ENCODE measurements at regions not wholly inside any gene's neighbourhood (a gene's known extent, or its start where the extent isn't known, plus 50 kb on each side); places are given as distances from the start of the nearest gene placed in this dataset.

DNA sequence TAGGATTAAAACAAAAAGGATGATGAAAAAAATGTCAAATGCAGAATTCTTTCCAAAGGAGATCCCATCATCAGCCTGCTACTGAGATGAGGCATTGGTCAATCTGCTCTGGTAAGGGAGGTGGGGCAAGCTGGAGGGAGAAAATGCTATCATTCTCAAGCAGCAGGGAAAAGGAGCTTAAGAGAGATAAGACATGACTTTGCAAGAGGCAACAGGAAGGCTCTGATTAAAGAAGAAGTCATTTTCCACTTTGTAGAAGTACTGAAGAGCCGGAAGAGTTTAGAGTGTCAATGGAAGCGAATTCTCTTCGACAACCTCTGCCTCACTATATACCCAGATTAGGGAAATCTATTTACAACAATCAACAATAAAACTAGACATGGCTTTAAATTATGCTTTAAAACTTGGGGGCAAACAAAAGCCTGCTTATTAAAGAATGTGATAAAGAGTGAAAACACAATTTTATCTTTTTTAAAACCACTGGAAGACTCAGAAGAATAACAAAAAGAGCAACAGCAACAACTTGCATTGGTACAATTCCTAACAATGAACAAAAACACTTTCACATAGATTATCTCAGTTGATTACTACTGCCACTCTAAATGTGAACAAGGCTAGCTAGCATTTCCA lies 81.8 kb upstream of the NANOGP8 start (continued):
- peak; percentile 30; the same call in 1 of the 2 replicates for TF ChIP-seq JUN (IDR thresholded peaks at IDR 0.05; ENCODE audit: borderline replicate concordance, low read depth, low read length)
- TF ChIP-seq JUN (CRISPR knock-in tag; IDR thresholded peaks at IDR 0.05; ENCODE audit: borderline replicate concordance), result no peak
- TF ChIP-seq NCOA4 (IDR thresholded peaks at IDR 0.05; ENCODE audit: partially characterized antibody), result no peak
- no peak for TF ChIP-seq HDAC8 (tag; IDR thresholded peaks at IDR 0.05)
- no peak for TF ChIP-seq PTBP1 (IDR thresholded peaks at IDR 0.05; ENCODE audit: low read depth, low read length)
- TF ChIP-seq EP300 (IDR thresholded peaks at IDR 0.05; ENCODE audit: low read length), result peak; percentile 97
- peak; percentile 66; the same call in 1 of the 2 replicates for TF ChIP-seq MEF2A (IDR thresholded peaks at IDR 0.05; ENCODE audit: control insufficient read depth, low read depth, low read length)
- TF ChIP-seq, protein P1, sequence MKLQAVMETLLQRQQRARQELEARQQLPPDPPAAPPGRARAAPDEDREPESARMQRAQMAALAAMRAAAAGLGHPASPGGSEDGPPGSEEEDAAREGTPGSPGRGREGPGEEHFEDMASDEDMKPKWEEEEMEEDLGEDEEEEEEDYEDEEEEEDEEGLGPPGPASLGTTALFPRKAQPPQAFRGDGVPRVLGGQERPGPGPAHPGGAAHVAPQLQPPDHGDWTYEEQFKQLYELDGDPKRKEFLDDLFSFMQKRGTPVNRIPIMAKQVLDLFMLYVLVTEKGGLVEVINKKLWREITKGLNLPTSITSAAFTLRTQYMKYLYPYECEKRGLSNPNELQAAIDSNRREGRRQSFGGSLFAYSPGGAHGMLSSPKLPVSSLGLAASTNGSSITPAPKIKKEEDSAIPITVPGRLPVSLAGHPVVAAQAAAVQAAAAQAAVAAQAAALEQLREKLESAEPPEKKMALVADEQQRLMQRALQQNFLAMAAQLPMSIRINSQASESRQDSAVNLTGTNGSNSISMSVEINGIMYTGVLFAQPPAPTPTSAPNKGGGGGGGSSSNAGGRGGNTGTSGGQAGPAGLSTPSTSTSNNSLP (IDR thresholded peaks at IDR 0.05; ENCODE audit: borderline replicate concordance, low read depth, low read length), result peak; percentile 78; the same call in 1 of the 2 replicates
- TF ChIP-seq, protein P2, sequence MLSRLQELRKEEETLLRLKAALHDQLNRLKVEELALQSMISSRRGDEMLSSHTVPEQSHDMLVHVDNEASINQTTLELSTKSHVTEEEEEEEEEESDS (CRISPR knock-in tag; IDR thresholded peaks at IDR 0.05), result no peak
- TF ChIP-seq, protein P3, sequence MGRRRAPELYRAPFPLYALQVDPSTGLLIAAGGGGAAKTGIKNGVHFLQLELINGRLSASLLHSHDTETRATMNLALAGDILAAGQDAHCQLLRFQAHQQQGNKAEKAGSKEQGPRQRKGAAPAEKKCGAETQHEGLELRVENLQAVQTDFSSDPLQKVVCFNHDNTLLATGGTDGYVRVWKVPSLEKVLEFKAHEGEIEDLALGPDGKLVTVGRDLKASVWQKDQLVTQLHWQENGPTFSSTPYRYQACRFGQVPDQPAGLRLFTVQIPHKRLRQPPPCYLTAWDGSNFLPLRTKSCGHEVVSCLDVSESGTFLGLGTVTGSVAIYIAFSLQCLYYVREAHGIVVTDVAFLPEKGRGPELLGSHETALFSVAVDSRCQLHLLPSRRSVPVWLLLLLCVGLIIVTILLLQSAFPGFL (CRISPR knock-in tag; IDR thresholded peaks at IDR 0.05), result no peak
- TF ChIP-seq CCNT2 (IDR thresholded peaks at IDR 0.05; ENCODE audit: borderline replicate concordance, extremely low read depth, insufficient read length, low read depth, low read length), result peak; percentile 77
- TF ChIP-seq POLR3A (IDR thresholded peaks at IDR 0.05; ENCODE audit: borderline replicate concordance, extremely low read depth, insufficient read depth, insufficient read length), result no peak
- peak; percentile 98 for TF ChIP-seq TAL1 (IDR thresholded peaks at IDR 0.05)
- no peak for TF ChIP-seq ZNF561 (CRISPR knock-in tag; conservative IDR thresholded peaks at IDR 0.05)
- TF ChIP-seq POLR2A (conservative IDR thresholded peaks at IDR 0.05), result peak; percentile 57; the same call in 1 of the 2 replicates
- no peak for TF ChIP-seq CBX8 (IDR thresholded peaks at IDR 0.05; ENCODE audit: borderline replicate concordance, extremely low read depth, low read depth, low read length, poor library complexity, severe bottlenecking)
- no peak for TF ChIP-seq L3MBTL2 (IDR thresholded peaks at IDR 0.05)
- TF ChIP-seq, protein P4, sequence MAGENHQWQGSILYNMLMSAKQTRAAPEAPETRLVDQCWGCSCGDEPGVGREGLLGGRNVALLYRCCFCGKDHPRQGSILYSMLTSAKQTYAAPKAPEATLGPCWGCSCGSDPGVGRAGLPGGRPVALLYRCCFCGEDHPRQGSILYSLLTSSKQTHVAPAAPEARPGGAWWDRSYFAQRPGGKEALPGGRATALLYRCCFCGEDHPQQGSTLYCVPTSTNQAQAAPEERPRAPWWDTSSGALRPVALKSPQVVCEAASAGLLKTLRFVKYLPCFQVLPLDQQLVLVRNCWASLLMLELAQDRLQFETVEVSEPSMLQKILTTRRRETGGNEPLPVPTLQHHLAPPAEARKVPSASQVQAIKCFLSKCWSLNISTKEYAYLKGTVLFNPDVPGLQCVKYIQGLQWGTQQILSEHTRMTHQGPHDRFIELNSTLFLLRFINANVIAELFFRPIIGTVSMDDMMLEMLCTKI (IDR thresholded peaks at IDR 0.05; ENCODE audit: partially characterized antibody), result no peak
- TF ChIP-seq, protein P5, sequence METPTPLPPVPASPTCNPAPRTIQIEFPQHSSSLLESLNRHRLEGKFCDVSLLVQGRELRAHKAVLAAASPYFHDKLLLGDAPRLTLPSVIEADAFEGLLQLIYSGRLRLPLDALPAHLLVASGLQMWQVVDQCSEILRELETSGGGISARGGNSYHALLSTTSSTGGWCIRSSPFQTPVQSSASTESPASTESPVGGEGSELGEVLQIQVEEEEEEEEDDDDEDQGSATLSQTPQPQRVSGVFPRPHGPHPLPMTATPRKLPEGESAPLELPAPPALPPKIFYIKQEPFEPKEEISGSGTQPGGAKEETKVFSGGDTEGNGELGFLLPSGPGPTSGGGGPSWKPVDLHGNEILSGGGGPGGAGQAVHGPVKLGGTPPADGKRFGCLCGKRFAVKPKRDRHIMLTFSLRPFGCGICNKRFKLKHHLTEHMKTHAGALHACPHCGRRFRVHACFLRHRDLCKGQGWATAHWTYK (CRISPR knock-in tag; IDR thresholded peaks at IDR 0.05), result no peak
- no peak for TF ChIP-seq MTF1 (CRISPR knock-in tag; IDR thresholded peaks at IDR 0.05; ENCODE audit: borderline replicate concordance)
- TF ChIP-seq ZNF121 (CRISPR knock-in tag; conservative IDR thresholded peaks at IDR 0.05), result no peak
- no peak for TF ChIP-seq CBX1 (IDR thresholded peaks at IDR 0.05; ENCODE audit: low read depth)
